ENCODE measurements at regions not wholly inside any gene's neighbourhood (a gene's known extent, or its start where the extent isn't known, plus 50 kb on each side); places are given as distances from the start of the nearest gene placed in this dataset.
"Not testable (repeated sequence)": the region's sequence is repeated elsewhere in the genome, so short reads cannot be mapped to it uniquely, and the experiment has no call there.

GRCh38 chr5:27462936-27463335 is 424.6 kb upstream of the CDH9 start:
- H3K9me3 ChIP-seq, result no peaks in the 10 kb centered on the region
- no peaks in the 10 kb centered on the region for H3K4me1 ChIP-seq (ENCODE audit: insufficient read depth)
- H3K4me3 ChIP-seq, result no peak overlapping the region
- H3K27ac ChIP-seq, result no peak overlapping the region
- TF ChIP-seq POLR2A (IDR thresholded peaks at IDR 0.05), result no peak
- no peak for TF ChIP-seq EP300 (IDR thresholded peaks at IDR 0.05)
- TF ChIP-seq CTCF (IDR thresholded peaks at IDR 0.05), result no peak
- WGBS, 3 donors, result 73 to 80% (median 75%) methylated on average over 7 of the region's 7 CpGs
- H3K27me3 ChIP-seq, result no peaks in the 10 kb centered on the region
- intact Hi-C loops (cut with DNase I), result no loop called here
- H3K36me3 ChIP-seq, result no peaks in the 10 kb centered on the region
- DNase-seq, result no peak

GRCh38 chr5:27458287-27458686 is 419.9 kb upstream of the CDH9 start:
- TF ChIP-seq CTCF (IDR thresholded peaks at IDR 0.05), result no peak
- TF ChIP-seq POLR2A (IDR thresholded peaks at IDR 0.05), result no peak
- no peak for TF ChIP-seq EP300 (IDR thresholded peaks at IDR 0.05)
- H3K27me3 ChIP-seq, result no peaks in the 10 kb centered on the region
- no peaks in the 10 kb centered on the region for H3K36me3 ChIP-seq
- no peak overlapping the region for H3K27ac ChIP-seq
- DNase-seq, result no peak
- intact Hi-C loops (cut with DNase I), result no loop called here
- H3K9me3 ChIP-seq, result no peaks in the 10 kb centered on the region
- 81 to 88% (median 84%) methylated on average over 1 of the region's 1 CpG for WGBS, 3 donors
- H3K4me1 ChIP-seq (ENCODE audit: insufficient read depth), result no peaks in the 10 kb centered on the region
- no peak overlapping the region for H3K4me3 ChIP-seq

- TF ChIP-seq POLR2A (IDR thresholded peaks at IDR 0.05) (no peak), CTCF (IDR thresholded peaks at IDR 0.05) (no peak), EP300 (IDR thresholded peaks at IDR 0.05) (no peak)
- WGBS, 3 donors, result 52 to 67% (median 59%) methylated on average over 1 of the region's 1 CpG
- no peaks in the 10 kb centered on the region for H3K36me3 ChIP-seq
- intact Hi-C loops (cut with DNase I), result no loop called here
- no peak overlapping the region for H3K4me3 ChIP-seq
- H3K27ac ChIP-seq, result no peak overlapping the region
- H3K4me1 ChIP-seq (ENCODE audit: insufficient read depth), result no peaks in the 10 kb centered on the region
- no peaks in the 10 kb centered on the region for H3K27me3 ChIP-seq
- no peaks in the 10 kb centered on the region for H3K9me3 ChIP-seq
- no peak for DNase-seq
Measured at GRCh38 chr5:27451377-27451776, 413.0 kb upstream of the CDH9 start.

- Histone ChIP-seq H3K4me1 (ENCODE audit: insufficient read depth) (no peaks in the 10 kb centered on the region), H3K9me3 (no peaks in the 10 kb centered on the region), H3K27ac (no peak overlapping the region), H3K4me3 (no peak overlapping the region), H3K36me3 (no peaks in the 10 kb centered on the region), H3K27me3 (no peaks in the 10 kb centered on the region)
- no peak for TF ChIP-seq CTCF (IDR thresholded peaks at IDR 0.05)
- no peak for TF ChIP-seq POLR2A (IDR thresholded peaks at IDR 0.05)
- TF ChIP-seq EP300 (IDR thresholded peaks at IDR 0.05), result no peak
- intact Hi-C loops (cut with DNase I), result no loop called here
- DNase-seq, result no peak
- 76 to 78% (median 78%) methylated on average over 3 of the region's 3 CpGs for WGBS, 3 donors
Measured at GRCh38 chr5:27450607-27451006, 412.2 kb upstream of the CDH9 start.

GRCh38 chr5:27439383-27439782 is 401.0 kb upstream of the CDH9 start:
- H3K4me1 ChIP-seq (ENCODE audit: insufficient read depth); H3K27me3 ChIP-seq; H3K9me3 ChIP-seq; H3K27ac ChIP-seq; H3K4me3 ChIP-seq; intact Hi-C loops (cut with DNase I); DNase-seq; H3K36me3 ChIP-seq: not testable (repeated sequence)
- 87 to 94% (median 90%) methylated on average over 17 to 20 of the region's 20 CpGs for WGBS, 3 donors

Data from ovary (tissue), 7 donors.